HG03521 (cell line): ENCODE measurements at regions not wholly inside any gene's neighbourhood (a gene's known extent, or its start where the extent isn't known, plus 50 kb on each side); places are given as distances from the start of the nearest gene placed in this dataset.
A peak's percentile ranks its signal among the peaks of the same experiment; 100 is the strongest.

Experiments
- ATAC-seq: cut with Tn5 transposase; IDR thresholded peaks from one replicate; pipeline ENCODE4 v1.9.1; 2021; ENCODE audit warnings: mild to moderate bottlenecking, moderate library complexity; ENCODE audit not compliant: unreplicated experiment

DNA sequence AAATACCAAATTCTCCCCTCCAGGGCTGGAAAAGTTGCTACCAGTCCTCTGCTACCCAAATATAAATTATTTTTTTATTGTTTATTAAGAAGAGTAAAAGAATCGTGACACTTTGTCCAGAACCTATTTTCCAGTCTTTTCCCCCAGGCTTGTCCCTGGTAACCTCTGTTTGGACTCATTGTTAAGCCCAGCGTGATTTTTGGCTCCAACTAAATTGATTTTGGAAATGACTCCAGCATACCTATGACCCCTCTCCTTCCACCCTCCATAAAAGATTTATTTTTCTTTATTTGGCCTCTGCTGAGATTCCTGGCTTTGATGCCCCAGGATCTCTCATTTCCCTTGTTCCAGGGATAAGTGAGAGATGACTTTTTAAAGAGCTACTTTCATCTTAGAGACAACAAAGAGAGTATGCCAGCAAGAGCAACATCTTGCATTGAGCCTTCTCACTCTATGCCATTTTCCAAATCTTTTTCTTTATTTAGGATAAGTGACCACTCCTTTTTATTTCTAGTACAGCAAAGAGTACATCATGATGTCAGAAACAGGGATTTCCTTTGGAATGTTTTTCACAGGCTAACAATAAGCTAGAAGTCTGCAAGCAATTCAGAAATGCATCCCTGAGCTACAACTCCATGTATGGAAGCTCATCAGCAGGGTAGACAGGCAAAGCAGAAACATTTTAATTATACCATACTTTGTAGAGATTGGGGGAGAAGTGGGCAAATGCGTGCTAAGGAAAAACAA, 75.8 kb downstream of the DAD1 start:
- ATAC-seq = no peak

DNA sequence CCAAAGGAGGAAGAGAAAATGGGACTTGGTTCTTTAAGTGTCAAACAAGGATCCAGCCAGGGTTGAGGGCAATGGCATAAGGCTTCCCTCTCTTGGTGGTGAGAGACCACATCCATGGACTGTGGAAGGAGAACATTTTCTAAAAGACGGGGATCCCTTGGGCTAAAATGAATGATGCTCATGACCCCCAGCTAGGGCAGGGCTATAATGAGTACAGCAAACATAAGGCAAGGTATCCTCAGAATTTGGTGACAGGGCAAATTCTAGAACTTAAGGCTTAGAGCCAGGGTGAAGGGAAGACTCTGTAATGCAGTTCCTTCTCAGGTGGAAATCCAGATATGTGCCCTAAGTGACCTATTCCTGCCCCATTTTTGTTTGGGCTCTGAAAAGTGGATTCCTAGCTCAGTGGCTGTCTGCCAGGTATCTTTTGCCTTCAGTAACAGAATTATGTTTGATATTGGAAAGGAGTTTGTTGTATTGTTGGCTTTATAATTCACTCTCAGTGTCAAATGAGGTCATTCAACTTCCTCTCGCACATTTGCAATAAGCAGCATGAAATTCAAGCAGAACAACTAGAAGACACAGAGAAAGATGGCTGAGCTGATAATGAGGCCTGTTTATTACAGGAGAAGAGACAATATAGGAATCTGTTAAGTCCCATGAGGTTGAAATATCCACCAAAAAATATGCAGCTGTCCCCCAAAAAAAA, 76.8 kb downstream of the DAD1 start:
- no peak for ATAC-seq

DNA sequence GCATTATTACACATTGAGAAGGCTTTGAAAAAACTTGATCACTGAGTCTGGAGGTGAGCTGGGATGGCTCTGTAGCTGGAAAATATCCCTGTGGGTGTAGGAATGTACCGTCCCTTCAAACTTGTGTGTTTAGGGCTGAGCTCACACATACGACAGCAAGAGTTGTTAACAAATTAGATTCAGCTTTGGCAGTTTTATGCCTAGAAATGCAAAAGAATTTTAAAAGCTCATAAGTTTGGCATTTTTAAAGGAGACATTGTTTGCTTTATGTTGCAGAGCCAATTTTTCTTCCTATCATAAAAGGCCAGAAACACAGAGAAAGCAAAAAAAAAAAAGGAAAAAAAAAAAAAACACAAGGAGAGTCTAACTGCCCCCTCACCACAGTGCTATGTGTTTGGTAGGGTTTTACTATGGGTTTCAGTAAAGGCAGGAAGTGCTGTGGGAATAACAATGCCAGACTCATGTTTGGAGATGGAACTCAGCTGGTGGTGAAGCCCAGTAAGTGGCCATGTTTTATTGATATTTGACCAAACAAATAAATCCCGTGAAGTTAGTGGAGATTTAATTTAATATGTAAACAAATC, 78.4 kb downstream of the DAD1 start:
- ATAC-seq = no peak

DNA sequence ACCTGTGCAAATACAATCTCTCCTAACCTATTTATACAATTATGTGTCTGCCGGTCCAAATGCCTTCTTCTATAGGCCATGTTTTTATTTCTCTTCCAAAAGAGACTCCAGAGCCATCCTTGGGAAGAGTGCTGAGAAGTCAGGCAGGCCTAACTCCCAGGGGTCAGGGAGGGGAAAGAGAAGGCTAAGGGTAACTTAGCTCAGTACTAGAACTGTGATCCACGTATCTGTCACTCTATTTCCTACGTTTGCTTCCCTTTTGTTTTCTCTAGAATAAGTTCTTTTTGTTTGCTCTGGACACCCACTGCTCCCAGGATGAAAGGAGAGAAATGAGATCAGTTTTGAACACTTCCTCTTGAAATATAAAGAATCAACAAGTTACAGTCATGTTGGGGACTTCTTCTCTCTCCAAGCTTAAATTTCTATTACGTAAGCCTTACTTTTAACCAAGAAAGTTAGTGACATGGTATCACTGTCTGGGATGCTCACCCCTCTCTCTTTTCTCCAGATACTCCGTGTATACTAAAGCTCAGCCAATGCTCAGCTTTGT, 79.2 kb downstream of the DAD1 start:
- no peak for ATAC-seq

DNA sequence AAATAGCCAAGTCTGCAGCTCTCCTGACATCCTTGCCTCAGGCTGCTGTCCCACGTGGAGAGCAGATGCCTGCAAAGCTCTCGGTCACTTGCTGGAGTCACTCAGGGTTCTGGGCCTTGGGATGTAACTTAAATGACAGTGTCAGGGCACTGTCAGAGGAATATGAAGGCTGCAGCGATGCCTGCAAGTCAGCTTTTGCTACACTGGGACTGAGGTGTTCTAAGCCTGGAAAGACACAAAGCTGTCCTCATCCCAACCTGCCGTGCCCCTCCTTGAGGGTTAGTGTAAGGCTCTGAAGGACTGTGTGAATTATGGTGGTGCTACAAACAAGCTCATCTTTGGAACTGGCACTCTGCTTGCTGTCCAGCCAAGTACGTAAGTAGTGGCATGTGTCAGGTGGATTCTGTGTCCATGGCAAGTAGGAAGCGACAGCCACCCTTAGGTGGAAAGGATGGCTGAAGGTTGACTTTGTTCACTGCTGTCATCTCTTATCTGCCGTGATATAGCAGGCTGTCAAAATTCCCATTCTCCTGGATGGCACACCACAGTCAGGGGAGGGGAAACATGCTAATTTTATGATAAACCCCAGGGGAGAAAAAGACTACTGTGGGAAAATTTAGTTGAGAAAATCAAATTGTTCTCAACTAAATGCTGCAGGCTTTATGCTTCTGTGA, 79.9 kb downstream of the DAD1 start:
- ATAC-seq = no peak

DNA sequence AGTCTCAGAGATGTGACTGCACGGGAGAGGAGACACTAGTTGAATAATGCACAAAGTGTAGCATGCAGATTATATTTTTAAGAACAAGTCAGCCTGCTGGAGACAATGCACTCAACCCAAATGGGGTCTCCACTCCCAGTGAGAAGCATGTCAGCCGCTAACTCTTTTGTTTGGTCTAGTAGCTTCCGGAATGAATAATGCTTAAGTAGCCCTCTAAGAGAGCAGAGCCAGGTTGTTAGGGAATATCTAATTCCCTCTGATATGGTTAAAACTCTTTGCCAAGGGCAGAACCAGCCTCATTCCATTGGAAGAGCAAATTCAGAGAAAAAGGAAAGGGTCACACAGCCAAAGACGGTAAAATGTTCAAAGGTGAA, 80.4 kb downstream of the DAD1 start:
- no peak for ATAC-seq

DNA sequence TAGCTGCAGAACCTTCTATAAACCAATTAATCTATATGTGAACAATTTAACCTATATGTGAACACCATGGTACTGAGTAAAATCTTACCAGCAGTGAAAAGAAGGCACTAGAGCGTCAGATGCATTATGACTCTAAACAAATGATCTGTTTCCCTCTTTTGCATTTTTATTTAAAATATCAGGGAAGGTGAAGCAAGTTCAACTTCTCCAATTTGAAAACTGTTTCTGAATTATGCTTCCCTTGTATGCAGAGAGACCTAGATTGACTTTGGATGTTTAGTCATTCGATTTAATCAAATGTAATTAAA, 80.9 kb downstream of the DAD1 start:
- no peak for ATAC-seq

DNA sequence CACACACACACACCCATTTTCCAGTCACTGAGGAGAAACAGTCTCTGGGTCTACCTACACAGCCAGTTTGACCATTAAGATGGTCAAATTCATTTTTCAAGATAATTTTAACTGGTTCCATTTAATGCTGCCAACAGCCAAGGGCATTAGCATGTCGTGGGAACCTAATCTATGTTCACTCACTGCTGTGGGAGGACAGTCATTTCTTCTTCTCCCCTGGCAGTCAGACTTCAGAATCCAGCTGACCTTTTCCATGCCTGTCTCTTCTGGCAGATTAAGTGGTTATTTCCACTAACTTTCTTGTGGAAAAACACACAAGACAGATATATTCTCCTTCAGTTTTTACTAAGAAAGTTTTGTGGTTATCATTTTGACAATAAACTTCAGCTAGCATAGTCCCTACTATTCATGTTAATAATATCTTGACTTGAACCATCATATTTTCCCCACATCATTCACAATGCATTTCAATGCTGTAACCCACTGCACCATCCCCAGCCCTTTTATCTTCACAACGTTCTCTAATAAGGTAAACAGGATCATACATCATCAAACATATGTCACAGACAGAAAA, 82.2 kb downstream of the DAD1 start:
- no peak for ATAC-seq

DNA sequence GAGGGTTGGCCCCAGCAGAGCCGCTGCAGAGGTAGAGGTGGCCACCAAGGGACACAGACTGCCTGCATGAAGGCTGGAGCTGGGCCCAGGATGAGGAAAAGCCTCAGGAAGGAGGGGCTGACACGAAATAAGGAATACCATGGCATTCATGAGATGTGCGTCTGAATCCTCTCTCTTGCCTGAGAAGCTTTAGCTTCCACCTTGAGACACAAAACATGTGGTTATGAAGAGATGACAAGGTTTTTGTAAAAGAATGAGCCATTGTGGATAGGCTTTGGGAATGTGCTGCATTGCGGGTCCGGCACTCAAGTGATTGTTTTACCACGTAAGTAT, 82.7 kb downstream of the DAD1 start:
- ATAC-seq = no peak

DNA sequence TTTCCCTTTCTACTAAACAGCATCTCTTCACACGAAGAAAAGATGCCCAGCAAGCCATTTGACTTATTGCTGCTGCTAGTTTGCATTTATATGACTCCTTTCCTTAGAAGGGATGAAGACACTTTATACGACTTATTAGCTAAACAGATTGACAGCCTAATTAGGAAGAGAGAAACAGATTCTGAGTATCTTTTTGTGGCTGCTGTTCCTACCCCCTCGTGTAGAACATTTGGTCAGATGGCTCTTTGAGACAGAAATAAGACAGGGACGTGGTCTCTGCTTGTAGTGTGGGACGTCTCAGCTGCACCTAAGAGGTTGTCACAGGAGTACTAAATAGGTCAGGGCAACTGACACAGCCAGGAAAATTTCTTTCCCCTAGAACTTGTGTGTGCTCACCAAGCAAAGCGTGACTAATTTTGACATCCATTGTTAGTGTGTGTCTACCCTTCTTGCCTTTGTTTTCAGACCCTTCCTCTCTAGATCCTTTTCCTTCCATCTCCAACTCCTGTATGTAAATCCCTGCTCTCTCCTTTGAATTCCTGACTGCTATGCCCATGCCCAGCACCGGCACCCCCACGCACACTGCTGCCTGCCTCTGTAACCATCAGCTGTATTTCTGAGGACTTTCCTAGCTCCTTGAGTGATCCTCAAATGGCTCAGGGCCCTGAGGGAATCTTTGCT, 83.2 kb downstream of the DAD1 start:
- ATAC-seq = no peak

DNA sequence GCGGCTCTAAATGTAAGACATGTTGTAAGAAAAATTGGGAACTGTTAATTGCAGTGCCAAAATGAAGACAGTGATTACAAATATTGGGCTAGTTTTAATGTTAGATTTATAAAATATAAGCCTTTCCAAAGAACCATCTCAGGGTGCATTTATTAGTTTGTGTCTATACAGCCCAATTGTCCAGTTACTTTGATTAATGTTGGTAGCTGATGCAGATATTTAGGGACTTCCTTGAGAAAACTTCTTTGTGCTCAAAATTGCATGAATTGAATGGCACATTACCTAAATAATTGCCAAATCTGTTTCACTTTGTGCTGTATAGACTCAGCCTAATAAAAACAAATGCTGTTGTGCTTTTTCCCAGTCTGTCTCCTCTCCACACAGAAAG, 83.7 kb downstream of the DAD1 start:
- ATAC-seq = no peak

DNA sequence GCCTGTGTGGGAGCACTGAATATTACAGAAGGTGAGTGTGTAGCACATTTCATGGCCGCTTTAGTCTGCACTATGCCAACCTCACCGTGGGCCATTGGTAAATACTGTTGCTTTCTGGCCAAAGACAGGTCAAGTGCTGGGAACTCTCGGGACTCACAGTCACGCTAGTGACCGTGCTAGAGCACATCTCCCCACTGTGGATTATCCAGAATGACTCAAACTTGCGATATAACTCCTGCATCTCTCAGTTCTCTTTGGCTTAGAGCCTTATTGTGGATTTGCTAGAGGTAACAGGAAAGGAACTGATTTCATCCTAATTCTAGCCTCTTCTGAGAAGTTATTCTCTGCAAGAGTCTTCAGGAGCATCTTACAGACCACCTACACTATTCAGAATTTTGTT, 86.5 kb downstream of the DAD1 start:
- ATAC-seq = no peak

DNA sequence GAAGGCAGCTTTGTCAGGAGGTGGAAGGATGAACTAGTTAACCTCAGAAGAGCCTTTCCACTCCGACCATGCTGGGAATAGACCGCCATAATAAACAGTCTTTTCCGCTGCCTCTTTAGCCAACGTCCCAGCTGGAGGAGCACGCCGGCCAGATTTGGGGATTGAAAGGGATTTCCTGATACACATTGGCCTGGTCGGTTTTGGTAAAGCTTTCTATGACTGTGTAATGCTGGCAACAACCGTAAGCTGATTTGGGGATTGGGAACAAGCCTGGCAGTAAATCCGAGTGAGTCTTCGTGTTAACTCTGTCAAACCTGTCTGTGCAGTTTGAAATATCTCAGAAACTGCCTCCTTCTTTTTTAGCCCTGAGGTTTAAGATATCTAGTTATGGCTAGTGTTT, 87.0 kb downstream of the DAD1 start:
- no peak for ATAC-seq

DNA sequence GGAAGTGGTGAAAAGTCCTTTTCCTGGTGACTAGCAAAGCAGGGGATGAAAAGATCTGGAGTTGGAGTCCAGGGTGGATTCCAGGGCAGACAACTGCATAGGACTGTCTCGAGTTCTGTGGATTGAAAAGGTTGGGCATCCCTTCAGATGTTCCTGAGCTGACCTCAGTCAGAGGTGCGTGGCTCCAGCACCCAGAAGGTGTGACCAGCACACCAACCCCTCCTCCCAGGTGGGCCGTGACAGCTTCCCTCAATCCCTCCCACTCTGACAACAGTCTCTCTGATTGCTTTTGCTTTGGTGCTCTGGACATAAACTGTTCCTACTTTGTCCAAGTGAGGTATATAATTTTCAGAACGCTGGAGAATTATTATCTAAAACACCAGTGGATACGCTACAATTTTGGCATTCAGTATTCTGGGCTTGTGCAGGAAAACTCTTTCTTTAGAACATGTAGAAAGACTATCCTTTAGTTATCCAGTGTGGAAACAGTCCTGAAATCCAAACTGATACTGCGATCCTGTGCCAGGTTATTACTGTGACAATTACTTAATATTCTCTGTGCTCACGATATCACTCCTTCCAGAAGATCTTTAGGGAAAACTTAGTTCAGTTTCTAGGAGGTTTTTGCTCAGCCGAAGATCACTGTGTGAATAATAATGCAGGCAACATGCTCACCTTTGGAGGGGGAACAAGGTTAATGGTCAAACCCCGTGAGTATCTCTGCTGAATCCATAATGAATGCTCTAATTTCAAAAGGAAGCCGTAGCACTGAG, 87.9 kb downstream of the DAD1 start:
- no peak for ATAC-seq

DNA sequence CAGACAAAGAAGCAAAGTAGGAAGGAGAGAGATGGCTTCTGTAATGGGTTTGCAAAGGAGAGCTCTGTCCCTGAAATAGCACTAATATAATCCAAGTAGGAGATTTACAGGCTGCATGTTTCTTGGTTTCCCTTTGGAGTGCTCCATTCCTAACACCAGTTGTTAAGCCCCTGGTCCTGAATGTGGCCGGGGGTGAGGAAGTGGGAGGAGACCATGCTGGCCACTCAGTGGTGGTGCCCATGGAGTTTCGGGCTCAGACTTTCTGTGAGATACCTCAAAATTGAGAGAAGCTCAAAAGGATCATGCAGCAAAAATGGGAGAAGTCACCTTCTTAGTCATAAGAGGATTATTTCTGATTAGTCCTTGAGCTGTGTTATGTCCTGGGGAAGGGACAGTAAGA, 88.5 kb downstream of the DAD1 start:
- no peak for ATAC-seq

DNA sequence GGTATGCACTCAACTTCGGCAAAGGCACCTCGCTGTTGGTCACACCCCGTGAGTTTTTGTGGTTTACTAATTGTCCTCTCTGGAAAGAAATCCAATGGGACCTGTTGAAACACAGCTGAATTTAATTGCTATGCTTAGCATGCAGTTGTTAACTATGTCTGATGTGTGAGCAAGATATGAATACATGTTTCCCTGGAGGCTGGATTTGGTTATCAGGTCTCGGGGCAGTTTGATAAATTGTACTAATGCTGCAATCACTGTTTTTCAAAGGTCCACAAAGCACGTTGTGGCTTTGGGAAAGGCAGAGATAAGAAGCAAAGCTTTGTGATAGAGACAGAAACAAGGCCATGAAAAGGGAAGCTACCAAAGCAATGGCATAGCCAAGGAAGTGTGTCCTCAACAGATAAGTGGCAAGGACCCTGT, 91.3 kb downstream of the DAD1 start:
- ATAC-seq = no peak

DNA sequence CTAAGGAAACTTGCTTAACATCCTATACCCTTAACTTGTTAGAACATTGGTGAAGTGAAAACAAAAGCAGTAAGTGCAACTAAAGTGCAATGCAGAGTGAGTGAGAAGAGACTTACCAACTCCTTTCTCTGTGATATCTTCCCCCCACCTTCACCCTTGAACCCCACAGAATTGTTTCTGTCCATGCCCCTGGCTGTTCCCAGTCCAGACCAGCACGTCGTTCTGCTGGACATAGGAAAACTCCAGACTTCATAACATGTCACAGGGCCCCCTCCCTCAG, 91.9 kb downstream of the DAD1 start:
- peak; percentile 18 for ATAC-seq

DNA sequence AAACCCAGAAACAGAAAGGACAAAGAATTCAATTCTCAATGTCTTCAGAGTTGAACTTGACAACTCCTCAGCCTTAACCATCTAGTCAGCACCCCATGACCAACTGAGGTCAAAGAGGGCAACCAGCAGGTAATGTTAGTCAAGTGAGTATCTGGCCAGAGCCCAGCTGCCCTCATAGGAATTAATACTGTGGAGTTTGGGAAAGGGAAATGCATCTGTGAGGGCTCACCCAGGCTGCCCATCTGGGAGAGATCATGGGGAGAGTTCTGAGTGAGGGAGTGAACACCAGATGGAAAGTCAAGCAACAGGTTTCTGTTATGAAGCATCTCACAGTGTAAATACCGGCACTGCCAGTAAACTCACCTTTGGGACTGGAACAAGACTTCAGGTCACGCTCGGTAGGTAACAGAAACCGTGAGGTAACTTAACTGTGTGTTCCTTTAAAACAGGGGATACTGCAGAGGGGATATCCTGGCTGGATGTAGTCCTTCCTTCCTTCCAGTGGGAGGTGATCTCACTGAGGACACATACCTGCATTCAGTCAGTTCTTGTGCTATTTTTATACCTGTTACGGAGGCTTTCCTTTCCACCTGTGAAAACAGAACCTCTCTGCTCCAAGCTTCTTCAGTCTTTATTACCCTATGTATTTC, 94.4 kb downstream of the DAD1 start:
- ATAC-seq = no peak

DNA sequence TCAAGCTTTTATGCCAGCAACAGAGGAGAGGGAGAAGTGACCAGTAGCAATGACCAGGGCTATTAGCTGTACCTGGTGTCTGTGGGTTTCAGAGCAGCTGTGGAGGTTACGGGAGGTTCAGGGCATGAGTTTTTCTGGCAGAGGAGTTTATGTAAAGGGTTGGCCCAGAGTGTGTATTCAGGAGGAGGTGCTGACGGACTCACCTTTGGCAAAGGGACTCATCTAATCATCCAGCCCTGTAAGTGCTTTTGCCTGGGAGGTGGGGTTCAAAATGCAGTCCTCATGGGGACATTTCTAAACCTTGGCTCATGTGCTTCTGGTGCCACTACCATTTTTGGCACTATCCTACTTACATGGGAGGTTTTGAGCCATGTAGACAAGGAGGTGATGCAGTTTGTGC, 95.3 kb downstream of the DAD1 start:
- ATAC-seq = no peak
